ENCODE measurements at regions not wholly inside any gene's neighbourhood (a gene's known extent, or its start where the extent isn't known, plus 50 kb on each side); places are given as distances from the start of the nearest gene placed in this dataset.

GRCh38 chr5:35312267-35312666 lies 82.0 kb upstream of the PRLR start:
- DNase-seq: no peak

- no peak for DNase-seq
Measured at GRCh38 chr5:35309365-35310130, 79.3 kb upstream of the PRLR start.

- DNase-seq: no peak
Measured at GRCh38 chr5:35308421-35308820, 78.1 kb upstream of the PRLR start.

GRCh38 chr5:35306716-35307365 lies 76.6 kb upstream of the PRLR start:
- DNase-seq: no peak

GRCh38 chr5:35305336-35306020 lies 75.2 kb upstream of the PRLR start:
- DNase-seq: no peak

- no peak for DNase-seq
Measured at GRCh38 chr5:35304291-35304690, 74.0 kb upstream of the PRLR start.

GRCh38 chr5:35303152-35303551 lies 72.9 kb upstream of the PRLR start:
- no peak for DNase-seq

- no peak for DNase-seq
Measured at GRCh38 chr5:35302544-35302943, 72.3 kb upstream of the PRLR start.

- DNase-seq: no peak
Measured at GRCh38 chr5:35297755-35298154, 67.5 kb upstream of the PRLR start.

- DNase-seq: no peak
Measured at GRCh38 chr5:35294976-35295375, 64.7 kb upstream of the PRLR start.

- DNase-seq: no peak
Measured at GRCh38 chr5:35294017-35294416, 63.7 kb upstream of the PRLR start.

GRCh38 chr5:35285435-35285834 lies 55.1 kb upstream of the PRLR start:
- no peak for DNase-seq

GRCh38 chr5:35285011-35285410 lies 54.7 kb upstream of the PRLR start:
- no peak for DNase-seq

GRCh38 chr5:35284364-35284763 lies 54.1 kb upstream of the PRLR start:
- DNase-seq: no peak

- no peak for DNase-seq
Measured at GRCh38 chr5:35282810-35283209, 52.5 kb upstream of the PRLR start.

GRCh38 chr5:35281613-35282012 lies 51.3 kb upstream of the PRLR start:
- no peak for DNase-seq
